ENCODE measurements at regions not wholly inside any gene's neighbourhood (a gene's known extent, or its start where the extent isn't known, plus 50 kb on each side); places are given as distances from the start of the nearest gene placed in this dataset.
"Not testable (repeated sequence)": the region's sequence is repeated elsewhere in the genome, so short reads cannot be mapped to it uniquely, and the experiment has no call there.

GRCh38 chr2:142596334-142597088 lies 281.0 kb upstream of the KYNU start:
- no peak for DNase-seq
- no peak for ATAC-seq
- intact Hi-C loops (cut with micrococcal nuclease) = no loop called here

GRCh38 chr2:142594935-142595334 lies 282.5 kb upstream of the KYNU start:
- no peak for DNase-seq
- intact Hi-C loops (cut with micrococcal nuclease) = no loop called here
- no peak for ATAC-seq

- ATAC-seq = no peak
- intact Hi-C loops (cut with micrococcal nuclease) = no loop called here
- DNase-seq = no peak
Measured at GRCh38 chr2:142592171-142592570, 285.3 kb upstream of the KYNU start.

DNA sequence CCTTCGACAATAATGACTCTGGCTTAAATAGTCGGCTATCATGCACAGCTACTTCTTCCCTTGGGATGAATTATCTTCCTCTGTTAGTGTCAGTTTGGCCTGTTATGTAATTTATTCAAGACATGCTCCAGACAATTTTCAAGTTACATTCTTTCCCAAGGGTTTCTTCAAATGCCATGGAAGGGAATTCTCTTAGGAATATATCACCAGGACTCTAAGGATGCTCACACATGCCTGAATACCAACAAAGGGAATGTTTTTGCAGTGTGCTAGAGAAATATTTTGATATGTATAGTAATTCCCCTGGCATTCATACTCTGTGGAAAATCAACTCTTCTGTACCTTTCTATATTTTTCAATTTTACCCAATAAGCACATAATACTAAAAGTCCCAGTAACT lies 286.0 kb upstream of the KYNU start:
- ATAC-seq (no peak), DNase-seq (no peak)
- intact Hi-C loops (cut with micrococcal nuclease) = no loop called here

DNA sequence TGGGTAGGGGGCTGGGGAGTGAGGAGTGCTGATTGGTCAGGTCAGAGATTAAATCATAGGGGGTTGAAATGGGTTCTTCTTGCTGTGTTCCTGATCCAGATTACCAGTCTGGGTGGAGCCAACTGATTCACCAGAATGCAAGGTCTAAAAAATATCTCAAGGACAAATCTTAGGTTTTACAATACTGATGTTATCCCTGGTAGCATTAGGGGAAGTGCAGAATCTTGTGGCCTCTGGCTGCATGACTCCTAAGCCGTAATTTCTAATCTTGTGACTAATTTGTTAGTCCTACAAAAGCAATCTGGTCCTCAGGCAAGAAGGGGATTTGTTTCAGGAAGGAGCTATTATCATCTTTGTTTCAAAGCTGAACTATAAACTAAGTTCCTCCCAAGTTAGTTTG lies 289.2 kb upstream of the KYNU start:
- DNase-seq = no peak
- ATAC-seq = no peak
- intact Hi-C loops (cut with micrococcal nuclease) = no loop called here

DNA sequence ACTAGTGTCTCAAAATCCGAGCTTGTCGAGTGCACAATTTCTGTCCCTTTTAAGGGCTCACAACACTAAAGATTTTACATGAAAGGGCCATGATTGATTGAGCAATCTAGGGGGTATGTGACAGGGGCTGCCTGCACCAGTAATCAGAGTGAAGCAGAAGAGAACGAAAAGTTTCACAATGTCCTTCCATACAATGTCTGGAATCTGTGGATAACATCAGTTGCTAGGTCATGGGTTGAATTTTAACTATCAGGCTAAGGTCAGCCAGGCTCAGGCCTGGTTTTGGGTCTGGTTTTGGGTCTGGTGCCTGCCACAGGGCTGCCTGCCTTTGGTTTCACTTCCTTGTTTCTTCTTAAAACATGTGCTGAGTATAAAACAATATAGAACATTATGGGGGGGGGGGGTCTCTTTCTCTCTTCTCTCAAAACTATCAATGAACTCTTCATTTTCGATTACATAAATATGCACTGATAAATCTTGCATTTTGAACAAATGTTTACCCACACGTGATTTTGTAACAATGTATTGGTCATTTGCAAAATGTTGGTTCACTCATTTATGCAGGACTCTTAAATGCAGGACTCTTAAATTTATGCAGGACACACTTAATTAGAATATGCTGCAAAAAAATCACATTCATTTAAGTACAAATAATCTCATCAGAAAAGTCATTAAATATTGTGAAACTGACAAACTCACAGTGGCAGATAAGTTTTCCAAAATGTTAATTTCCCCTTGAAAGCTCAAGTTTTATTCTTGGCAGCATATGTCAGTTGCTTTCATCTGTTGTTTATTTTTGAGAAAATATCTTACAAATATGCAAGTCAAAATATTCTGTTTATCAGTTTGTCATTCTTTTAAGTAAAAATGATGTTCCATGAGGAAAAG lies 290.5 kb upstream of the KYNU start:
- no peak for DNase-seq
- intact Hi-C loops (cut with micrococcal nuclease) = no loop called here
- ATAC-seq = no peak

DNA sequence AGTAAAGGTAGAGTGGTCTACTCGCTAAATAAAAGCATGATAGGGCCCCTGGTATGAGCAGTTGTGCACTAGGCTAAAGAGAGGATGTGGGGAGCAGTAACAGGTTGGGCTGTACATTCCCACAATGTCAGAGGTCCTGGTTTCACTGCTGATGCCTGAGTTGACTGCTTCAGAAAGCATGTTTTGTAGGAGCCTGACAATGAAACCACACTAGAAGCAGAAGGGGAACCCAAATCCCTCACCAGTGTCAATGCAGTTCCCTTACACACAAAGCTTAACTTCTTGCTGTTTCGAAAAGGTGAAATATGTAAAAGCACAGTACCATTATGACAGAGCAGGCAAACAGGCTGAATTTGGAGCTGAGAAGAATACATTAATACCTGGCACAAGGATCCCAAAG lies 291.7 kb upstream of the KYNU start:
- ATAC-seq (no peak), DNase-seq (no peak)
- intact Hi-C loops (cut with micrococcal nuclease) = no loop called here

DNA sequence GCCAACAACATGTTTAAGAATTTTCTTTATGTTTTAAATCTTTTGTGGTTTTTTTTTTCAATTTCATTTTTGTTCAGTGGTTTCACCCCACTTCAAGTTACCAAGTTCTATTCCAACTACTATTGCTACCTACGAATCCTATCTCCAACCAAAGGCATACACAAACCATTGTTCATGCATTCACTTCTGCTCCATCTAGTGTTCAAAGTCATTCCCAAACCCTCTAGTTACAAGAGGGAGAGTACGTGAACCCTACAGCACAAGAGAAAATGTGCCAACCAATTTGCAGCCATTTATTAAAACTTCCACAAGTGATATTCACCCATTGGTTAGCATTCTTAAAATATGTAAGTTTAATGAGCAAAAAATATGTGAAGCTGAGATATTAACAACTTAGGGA lies 295.1 kb upstream of the KYNU start:
- intact Hi-C loops (cut with micrococcal nuclease) = no loop called here
- no peak for ATAC-seq
- no peak for DNase-seq

- intact Hi-C loops (cut with micrococcal nuclease) = no loop called here
- ATAC-seq (no peak), DNase-seq (no peak)
Measured at GRCh38 chr2:142581491-142581890, 296.0 kb upstream of the KYNU start.

DNA sequence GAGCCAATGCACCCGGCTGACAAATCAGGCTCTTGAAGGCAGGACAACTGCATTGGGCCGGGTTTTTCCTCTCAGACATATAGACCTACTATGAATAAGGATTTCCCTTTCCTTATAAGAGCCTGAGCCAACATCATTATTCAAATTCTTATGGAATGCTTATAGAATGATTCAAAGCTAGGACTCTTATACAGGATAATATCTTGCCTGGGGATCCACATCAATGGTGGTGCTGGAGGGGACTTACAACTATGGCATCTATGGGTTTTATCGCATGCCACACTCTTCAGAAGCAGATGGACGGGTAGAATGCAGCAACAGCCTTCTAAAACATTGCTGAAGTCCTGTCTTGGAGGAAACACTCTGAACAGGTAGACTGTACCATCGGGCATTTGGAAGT lies 296.8 kb upstream of the KYNU start:
- ATAC-seq (no peak), DNase-seq (no peak)
- intact Hi-C loops (cut with micrococcal nuclease) = no loop called here

DNA sequence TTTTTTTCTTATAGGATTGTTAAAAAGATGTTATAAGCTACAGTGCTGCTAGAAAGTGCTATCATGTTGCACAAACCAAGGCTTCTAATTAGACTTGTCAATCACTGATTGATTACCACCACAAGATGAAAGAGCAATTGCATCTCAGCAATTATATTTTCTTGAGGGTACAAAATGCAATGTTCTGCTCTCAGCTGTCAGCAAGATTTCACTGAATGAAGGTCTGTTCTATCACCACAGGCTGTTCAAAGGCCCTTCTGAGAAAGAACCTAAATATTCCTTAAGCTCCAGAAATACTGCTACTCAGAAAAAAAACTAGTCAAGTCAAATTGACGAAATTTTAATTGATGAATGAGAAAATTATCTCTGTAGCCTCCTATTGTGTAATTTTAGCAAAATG lies 301.9 kb upstream of the KYNU start:
- intact Hi-C loops (cut with micrococcal nuclease) = no loop called here
- DNase-seq (no peak), ATAC-seq (no peak)

DNA sequence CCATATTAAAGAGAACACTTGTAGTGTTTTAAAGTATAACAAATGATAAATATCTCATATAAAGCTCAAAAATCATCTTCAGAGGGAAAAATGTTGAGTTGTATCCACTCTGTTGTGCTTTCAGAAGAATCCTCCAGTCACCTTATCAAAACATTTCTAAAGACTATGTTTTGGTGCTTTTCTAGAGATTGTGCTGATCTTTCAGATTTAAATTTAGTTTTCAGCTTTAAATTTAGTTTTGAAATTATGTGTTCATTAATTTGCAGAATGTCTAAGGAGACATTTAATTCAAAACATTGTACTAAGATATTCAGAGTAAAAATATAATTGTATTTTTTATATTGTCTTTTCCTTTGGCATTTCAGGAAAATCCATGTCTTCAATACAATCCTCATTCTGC lies 303.1 kb upstream of the KYNU start:
- DNase-seq (no peak), ATAC-seq (no peak)
- intact Hi-C loops (cut with micrococcal nuclease) = no loop called here

DNA sequence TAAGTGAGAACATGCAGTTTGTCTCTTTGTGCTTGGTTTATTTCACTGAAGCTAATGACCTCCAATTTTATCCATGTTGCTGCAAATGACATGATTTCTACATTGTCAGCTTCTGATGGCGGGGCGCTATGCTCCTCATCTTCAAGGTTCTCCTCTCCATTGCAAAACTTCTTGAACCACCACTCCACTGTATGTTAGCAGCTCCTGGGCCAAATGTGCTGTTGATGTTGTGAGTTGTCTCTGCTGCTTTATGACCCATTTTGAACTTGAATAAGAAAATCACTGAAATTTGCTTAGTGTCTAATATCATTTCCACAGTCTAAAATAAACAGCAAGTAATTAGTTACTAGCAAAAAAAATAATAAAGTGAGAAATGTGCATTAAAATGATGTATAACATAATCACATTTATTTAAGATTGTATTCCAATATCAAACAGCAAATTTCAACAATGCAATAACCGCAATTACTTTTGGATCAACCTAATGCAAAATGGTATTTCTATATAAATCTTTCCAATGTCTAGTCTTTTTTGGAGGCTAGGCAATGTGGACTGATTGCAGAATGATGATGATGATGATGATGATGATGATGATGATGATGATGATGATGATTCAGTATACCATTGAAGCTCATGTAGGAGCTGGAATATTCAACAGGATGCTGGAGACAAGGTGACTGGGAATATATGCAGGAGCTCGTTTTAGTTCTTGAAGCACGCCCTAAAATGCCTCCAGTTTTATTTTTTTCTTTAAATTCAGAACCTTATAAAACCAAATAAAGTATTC lies 304.9 kb upstream of the KYNU start:
- no peak for DNase-seq
- intact Hi-C loops (cut with micrococcal nuclease) = no loop called here
- ATAC-seq = no peak

DNA sequence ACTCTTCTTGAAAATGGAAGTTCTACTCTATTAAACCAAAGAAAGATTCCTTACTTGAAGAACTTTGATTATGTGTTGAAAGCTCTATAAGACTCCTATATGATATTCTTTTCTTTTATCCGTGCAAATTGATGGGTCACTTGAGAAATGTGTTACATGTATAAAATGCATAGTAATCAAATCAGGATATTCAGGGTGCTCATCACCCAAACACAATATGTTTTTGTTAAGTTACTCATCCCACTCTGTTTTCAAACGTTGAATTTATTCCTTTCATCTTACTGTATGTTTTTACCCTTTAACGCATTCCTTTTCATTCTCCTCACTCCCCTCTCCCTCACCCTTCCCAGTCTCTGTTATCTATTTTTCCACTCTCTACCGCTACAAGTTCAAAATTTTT lies 305.5 kb upstream of the KYNU start:
- DNase-seq (no peak), ATAC-seq (no peak)
- intact Hi-C loops (cut with micrococcal nuclease) = no loop called here

GRCh38 chr2:142562900-142563299 lies 314.6 kb upstream of the KYNU start:
- no peak for ATAC-seq
- intact Hi-C loops (cut with micrococcal nuclease) = no loop called here
- DNase-seq = no peak

GRCh38 chr2:142561656-142562055 lies 315.8 kb upstream of the KYNU start:
- intact Hi-C loops (cut with micrococcal nuclease) = no loop called here
- no peak for DNase-seq
- no peak for ATAC-seq

GRCh38 chr2:142557391-142557790 lies 320.1 kb upstream of the KYNU start:
- intact Hi-C loops (cut with micrococcal nuclease) = no loop called here
- ATAC-seq = no peak
- no peak for DNase-seq

DNA sequence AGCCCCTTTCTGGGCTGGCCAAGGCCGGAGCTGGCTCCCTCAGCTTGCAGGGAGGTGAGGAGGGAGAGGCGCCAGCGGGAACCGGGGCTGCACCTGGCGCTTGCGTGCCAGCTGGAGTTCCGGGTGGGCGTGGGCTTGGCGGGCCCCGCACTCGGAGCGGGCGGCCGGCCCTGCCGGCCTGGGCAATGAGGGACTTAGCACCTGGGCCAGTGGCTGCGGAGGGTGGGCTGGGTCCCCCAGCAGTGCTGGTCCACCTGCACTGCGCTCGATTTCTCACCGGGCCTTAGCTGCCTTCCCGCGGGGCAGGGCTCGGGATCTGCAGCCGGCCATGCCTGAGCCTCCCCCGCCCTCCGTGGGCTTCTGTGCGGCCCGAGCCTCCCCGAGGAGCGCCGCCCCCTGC lies 331.5 kb upstream of the KYNU start:
- intact Hi-C loops (cut with micrococcal nuclease); DNase-seq; ATAC-seq: not testable (repeated sequence)

DNA sequence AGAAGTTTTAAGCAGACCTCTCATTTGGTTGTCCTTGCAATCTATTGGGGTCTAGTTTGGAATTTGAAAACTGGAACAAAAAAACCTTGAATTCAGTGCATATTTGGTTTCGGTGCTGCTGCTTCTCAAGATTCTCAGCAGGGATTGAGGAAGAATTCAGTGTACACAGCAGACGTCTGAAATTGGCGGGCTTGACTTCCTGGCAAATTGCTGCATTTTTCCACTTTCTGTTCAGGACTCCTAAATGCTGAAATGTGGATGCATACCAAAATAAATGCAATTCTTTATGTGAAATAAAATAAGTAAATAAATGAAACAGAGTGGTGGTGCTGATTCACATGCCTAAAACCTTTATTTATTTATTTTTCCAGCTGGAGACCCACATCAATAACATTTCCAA lies 332.4 kb upstream of the KYNU start:
- DNase-seq = no peak
- ATAC-seq = no peak
- intact Hi-C loops (cut with micrococcal nuclease) = no loop called here

- DNase-seq (no peak), ATAC-seq (no peak)
- intact Hi-C loops (cut with micrococcal nuclease) = no loop called here
Measured at GRCh38 chr2:142544173-142544572, 333.3 kb upstream of the KYNU start.
